Ammon's horn (tissue), 1 donor: ENCODE measurements at regions not wholly inside any gene's neighbourhood (a gene's known extent, or its start where the extent isn't known, plus 50 kb on each side); places are given as distances from the start of the nearest gene placed in this dataset.
A peak's percentile ranks its signal among the peaks of the same experiment; 100 is the strongest.

Experiments
- DNase-seq: peaks from one replicate; pipeline ENCODE4 v3.0.0-alpha.2; 2016; ENCODE audit warnings: low spot score

DNA sequence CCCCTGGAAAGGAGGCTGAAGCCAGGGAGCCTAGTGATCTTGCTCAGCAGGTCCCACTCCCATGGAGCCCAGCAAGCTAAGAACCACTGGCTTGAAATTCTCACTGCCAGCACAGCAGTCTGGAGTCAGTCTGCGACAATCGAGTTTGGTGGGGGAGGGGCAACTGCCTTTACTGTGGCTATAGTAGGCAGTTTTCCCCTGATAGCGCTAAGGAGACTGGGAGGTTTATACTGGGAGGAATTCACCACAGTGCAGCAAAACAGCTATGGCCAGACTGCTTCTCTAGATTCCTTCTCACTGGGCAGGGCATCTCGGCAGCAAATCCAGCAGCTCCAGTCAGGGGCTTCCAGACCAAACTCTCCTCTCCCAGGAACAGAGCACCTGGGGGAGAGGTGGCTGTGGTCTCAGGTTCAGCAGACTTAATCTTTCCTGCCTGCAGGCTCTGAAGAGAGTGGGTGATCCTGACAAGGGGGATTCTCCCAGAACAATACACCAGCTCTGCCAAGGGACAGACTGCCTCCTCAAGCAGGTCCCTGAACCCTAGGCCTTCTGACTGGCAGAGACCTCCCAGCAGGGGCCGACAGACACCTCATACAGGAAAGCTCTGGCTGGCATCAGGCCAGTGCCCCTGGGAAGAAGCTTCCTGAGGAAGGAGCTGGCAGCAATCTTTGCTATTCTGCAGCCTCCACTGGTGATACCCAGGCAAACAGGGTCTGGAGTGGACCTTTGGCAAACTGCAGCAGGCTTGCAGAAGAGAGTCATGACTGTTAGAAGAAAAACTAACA lies 548.5 kb upstream of the NEGR1 start:
- DNase-seq = no peak

DNA sequence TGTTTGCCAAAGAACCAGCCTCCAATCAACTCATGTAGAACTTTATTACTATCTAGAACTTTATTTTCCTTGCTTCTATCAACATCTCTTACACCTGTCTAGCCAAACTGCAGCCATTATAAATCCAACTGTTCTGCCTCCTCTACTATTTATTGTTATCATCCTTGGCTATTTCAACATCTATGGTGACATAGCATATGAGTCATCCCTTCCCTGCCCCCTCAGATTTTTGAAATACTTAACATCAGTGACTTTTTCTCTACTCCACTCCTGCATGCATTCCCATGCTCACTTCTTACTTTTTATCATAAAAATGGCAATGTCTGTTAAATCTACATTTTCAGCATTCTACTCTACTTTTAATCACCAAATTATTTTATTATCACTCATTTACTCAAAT lies 544.9 kb upstream of the NEGR1 start:
- no peak for DNase-seq

DNA sequence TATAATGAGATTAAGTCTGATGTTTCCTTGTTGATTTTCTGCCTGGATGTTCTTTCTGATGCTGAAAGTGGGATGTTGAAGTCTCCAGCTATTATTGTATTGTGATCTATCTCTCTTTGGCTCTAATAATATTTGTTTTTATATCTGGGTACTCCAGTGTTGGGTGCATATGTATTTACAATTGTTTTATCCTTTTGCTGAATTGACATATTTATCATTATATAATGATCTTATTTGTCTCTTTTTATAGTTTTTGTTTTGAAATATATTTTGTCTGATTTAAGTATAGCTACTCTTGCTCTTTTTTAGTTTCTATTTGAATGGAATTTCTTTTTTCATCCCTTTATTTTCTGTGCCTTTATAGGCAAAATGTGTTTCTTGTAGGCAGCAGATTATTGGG lies 522.2 kb upstream of the NEGR1 start:
- DNase-seq = no peak

DNA sequence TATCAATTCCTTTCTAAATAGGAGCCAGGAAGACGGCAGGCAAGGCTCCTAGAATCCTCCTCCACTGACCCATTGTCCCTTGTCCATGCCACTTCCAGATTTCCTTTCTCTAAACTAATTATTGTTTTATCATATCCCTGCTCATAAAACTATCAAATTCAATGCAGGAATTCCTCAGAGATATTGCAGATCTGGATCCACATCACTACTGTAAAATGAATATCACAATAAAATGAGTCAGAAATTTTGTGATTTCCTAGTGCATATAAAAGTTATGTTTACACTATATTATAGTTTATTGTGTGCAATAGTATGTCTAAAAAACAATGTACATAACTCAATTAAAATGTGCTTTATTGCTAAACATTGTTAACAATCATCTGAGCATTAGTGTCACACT lies 498.7 kb upstream of the NEGR1 start:
- no peak for DNase-seq

DNA sequence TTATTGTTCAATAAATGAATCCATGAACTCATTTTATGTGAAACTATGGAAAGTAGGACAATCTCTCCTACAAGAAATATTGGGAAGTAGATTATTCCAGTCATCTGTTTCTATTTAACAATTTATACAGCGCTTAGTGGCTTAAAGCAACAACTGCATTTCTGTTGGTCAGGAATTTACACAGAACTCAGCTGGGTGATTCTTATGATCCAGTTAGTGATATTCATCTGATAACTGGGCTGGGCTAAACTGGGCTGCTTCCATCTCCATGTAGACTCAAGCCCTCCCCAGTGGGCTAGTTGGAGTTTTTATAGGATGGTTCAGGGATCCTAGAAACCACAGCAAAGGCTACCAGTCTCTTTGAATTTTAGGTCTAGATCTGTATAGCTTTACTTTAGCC lies 497.9 kb upstream of the NEGR1 start:
- no peak for DNase-seq

DNA sequence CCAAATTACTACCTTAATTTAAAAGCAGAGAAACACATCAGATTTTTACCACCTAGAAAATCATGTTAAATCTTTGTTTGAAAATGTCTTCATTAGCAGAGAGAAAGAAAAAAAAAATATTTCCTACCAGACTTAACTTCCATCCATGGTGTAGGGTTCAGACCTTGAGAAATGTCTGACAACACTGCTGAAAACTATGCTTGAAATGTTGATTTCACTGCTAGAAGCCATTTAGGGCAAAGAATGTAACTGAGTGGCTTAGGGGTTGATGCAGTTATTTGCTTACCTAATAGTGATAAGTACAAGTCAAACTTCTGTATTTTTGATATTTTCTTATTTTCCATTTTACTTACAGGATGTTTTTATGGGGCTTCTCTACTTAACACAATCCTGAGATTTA lies 495.6 kb upstream of the NEGR1 start:
- DNase-seq = no peak

DNA sequence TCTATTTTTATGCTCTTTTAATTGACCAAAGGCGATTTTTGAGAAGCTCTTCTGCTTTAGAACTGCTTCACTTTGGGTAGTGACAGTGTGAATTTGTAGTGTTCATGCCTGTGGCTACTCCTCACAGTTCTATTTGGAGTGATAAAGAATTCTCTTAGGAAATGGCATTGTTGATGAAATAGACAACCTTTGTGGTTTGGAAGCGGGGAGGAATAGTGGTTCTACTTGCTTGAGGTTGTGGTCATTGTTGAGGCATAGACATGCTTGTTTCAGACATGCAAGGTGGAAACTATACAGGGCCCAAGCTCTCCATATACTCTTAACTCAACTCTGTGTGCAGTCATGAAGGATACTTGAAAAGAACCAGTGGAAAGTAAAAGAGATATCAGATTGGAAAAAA lies 481.1 kb upstream of the NEGR1 start:
- no peak for DNase-seq

DNA sequence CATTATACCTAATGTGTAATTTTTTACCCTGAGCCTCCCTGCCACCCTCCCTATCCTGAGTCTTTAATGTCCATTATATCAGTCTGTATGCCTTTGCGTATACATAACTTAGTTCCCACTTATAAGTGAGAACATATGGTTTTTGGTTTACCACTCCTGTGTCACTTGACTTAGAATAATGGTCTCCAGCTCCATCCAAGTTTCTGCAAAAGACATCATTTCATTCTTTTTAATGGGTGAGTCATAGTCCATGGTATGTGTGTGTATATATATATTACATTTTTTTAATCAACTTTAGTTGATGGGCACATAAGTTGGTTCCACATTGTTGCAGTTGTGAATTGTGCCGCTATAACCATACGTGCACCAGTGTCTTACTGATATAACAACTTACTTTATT lies 477.1 kb upstream of the NEGR1 start:
- DNase-seq = no peak

DNA sequence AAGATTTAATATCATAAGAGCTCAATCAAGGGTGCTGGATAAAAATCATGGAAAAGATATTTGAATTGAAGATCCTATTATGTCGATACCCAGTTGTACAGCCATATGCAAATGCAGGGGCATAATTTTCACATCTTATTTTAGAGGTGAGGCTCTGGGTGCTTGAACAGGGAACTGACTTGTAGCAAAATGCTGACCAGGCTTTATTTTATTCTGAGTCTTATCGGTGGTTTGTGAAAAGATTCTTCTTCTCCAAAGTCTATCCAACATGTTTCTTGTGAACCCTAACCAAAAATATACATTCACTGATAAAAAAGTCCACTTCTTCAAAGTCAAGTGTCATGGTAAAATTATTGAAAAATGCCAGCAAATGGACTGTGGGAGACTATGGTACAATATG lies 475.5 kb upstream of the NEGR1 start:
- DNase-seq = no peak

DNA sequence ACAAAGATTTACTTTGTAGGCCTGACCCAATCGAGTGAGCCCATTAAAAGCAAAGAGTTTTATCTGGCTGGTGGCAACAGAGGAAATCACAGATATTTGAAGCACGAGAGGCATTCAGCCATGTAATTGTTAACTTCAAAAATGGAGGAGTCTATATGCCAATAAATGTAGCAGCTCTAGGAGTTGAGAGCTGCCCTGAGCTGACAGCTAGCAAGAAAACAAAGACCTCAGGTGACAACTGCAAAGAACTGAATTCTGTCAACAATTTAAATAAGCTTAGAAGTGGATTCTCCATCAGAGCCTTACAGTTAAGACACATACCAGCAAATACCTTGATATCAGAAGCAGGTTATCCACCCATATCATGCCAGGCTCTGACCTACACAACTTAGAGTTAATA lies 463.1 kb upstream of the NEGR1 start:
- no peak for DNase-seq

DNA sequence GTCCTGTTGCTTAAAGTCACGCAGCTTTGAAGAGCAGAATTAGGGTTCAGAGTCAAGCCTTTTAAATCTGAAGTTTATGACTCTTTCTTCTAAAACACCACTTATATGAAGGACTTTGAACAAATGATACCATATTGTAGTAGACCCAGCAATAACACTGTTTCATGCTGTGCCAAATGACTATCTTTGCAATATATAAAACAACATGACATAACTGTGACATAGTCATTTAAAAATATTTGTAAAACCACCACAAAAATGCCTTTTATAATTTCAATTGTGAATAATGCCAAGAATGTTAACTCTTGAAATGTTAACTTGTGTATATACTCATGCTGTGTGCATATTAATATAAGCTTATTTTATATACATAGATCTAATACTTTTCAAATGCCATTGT lies 452.1 kb upstream of the NEGR1 start:
- no peak for DNase-seq

DNA sequence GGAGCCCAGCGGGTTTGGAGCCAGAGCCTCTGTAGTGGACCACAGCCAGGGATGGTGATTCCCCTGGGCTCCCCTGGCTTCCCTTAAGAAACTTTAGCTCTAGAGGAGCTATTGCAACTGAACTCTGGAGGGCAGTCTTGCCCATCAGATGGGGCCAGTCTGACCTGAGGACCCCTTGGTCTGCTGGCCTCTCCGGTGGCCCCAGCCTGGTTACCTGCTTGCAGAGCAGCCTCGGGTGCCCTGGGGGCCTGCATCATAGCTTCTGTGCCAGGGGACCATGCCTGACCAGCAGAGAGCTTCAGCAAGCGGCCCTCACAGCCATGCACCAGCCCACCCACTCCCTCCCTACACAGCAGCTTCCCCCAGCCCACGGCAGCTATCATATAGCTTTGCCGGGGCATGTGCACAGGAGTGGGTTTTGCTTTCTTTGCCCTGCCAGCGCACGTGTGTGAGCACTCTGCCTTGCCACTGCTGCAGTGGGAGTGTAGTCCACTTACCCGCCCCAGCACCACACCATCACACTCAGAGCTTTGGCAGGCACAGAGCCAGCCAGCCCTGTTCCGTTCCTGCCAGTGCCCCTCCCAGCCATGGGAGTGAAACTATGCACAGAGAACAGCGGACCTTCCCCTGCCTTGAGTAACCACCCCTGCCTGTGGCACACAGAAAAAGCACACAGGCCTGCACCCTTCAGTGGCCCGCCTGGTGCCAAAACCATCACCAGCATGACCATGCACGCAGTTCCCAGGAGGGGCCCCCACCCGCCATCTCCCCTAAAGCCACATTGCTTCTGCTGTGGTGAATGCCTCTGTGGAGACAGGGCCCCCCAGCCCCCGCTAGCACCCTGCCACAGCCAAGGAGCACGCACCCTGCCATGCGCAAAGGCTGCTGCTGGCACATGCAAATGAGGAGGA lies 442.9 kb upstream of the NEGR1 start:
- DNase-seq = no peak

DNA sequence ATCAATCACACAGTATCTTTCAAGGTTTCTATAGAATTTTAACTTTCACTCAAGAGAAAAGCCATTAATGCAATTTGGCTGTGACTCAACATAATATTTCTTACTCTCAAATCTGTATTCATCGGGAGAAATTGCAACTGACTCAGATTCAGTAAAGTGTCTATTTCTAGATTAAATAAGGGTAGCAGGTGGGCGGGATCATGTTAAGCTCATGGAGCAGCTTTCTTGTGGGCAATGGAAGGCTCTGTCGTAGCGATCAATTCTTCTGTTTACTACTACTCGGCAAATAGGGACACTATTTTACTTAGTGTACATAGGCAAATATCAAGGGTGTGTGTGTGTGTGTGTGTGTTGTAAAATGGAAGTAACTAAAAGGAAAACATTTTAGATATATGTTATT lies 423.6 kb upstream of the NEGR1 start:
- DNase-seq = no peak

DNA sequence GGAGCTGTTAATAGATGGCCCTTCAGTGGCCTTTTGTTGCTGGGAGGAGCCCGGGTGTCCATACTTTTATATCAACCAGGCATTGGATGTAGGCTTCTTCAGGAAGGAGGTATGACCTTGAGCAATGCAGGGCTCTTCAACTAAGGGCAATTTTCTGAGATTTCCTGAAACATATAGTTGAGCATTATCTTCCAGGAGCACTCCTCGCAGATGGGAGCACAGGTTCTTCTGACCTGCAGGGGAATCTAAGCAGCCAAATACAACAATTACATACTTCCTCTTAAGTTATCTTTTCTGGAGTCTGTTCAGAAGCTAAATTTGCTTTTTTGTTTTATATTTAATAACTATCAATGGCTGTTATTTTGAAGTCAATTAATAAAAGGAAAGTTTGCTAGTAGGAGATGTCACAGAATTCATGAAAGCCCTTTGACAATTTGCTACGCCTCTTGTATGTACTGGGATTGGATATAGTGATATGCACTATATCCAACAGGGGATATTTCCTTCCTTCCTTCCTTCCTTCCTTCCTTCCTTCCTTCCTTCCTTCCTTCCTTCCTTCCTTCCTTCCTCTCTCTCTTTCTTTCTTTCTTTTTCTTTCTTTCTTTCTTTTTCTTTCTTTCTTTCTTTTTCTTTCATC lies 422.6 kb upstream of the NEGR1 start:
- DNase-seq = no peak

DNA sequence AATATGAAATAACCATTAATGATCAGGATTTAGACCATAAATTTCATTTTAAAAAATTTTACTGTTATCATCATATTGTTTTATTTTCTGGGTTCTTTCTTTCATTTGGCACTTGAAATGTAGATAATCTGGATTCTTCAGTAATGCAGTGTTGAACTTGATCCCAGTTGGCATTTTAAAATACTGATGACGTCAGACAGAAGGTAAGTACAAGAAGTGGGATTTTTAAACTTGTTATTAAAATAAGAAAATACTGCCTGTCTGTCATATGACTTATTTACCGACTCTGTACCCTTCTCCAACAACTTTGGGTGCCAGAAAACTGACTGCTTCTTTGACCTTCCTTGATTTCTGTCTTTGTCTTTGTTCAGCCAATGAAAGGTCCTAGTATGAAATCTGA lies 415.1 kb upstream of the NEGR1 start:
- DNase-seq = no peak

DNA sequence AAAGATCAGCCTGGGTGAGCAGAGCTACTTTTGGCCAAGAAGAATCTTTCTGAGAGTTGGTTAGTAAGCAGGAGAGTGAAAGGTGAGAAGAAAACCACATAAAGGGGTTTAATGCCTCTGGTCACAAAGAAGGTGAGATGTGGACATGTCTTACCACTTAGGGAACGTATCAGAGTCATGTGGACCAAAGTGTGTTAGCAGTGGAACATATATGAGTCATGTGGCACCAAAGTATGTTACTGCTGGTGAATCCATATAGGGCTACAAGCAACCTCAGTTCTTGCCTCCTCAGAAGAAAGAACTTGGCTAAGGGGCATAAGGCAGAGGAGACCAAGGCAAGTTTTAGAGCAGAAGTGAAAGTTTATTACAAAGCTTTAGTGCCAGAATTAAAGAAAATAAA lies 411.6 kb upstream of the NEGR1 start:
- no peak for DNase-seq

DNA sequence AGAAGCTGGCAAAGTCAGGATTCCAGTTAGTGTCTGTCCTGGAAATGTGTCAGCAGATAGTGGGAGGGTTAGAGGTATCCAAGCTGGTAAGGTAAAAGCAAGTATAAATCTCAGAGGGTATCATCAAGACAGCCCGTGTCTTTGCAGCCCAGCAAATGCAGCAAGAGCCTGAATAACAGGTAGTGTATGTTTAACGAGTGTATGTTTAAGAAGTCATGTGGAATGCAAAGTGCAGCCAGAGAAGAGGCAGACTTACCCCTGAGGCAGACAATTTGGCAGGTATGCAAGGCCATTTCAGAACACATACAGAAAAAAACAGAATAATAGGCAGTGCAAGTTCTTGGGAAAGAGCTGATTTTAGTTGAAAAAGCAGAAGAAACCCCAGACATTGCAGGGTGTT lies 411.0 kb upstream of the NEGR1 start:
- no peak for DNase-seq

DNA sequence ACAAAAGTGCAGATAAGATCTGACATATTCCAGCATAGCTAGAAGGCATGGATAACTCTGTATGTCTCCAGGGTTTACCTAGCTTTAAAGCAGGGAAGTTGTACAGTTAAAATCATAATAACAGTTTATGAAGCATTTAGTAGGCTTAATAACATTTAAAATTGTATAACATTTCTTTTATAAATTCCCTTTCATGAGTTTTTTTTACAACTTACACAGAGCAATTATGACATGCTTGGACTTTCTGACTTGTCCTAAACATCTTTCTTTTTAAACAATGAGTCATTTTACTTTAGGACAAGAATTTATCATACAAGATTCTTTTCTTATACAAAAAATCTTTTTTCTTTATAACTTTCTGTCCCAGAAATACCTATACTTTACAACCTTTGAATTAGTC lies 408.5 kb upstream of the NEGR1 start:
- DNase-seq = no peak

DNA sequence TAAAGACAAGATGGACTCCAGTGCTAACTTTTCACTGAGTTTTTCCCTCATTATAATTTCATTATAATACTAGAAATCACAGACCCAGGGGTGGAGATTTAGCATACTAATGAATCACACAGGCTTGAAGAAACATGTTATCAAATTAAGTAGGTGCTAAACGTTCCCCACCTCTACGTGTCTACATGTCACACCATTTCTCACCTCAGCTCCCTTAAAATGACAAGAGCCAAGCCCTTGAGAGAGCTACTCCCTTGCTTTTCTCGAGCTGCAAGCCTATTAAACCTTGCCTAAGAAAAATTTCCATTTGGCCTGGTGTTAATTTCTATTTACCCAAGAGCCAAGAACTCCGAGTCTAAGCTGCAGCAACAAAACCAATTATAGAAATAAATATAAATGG lies 396.3 kb upstream of the NEGR1 start:
- no peak for DNase-seq

DNA sequence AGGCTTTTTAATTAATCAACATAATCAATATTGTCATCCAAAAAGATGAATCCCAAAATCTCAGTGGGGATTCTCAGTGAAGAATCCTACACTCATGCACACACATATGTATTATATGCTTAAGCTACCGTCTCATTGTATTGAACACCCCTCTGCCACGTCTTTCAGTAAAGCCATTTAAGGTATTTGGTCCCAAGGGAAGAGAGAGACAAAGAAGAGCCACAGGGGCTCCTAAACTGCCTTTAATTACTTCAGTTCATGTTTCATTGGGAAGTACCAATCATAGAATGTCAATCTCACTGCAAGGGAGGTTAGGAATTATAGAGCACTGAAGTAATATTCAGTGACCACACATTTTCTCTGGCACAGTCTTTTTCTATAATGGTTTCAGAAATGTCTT lies 388.6 kb upstream of the NEGR1 start:
- DNase-seq = no peak

DNA sequence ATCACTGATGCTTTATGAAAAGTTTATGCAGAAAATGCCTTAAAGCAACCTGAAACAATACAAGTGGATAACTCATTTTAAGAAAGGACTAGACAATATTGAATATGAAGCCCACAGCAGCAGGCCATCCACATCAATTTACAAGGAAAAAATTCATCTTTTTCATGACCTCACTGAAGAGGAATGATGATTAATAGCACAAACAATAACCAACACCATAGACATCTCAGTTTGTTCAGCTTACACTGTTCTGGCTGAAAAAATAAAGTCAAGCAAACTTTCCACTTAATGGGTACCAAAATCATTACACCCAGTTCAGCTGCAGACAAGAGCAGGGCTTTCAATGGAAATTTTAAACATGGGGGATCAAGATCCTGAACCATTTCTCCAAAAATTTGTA lies 380.6 kb upstream of the NEGR1 start:
- no peak for DNase-seq

DNA sequence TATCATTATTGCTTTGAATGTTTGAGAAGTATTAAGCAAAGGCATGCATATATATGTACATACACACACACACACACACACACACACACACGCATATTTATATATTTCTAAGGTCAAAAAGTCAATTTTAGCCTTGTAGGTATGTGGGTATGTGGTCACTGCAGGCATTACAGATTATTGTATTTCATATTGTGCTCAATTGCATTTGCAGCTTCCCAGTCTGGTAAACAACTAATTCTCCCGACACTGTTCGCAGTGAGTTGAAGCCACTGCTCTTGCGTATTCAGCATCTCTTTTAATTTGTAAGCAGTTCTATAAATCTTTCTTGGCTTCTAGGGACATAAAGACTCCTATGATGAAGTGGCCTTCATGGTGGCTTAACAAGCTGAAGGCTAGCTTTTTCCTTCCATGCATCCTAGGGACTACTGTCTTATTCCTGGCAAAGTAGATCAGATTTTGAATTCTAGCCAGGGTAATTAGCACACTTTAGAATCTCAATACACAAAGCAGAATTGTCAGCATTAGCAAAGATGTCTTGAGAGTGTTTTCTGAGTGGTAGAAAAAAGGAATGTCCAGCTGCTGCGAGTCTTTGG lies 368.6 kb upstream of the NEGR1 start:
- DNase-seq = no peak

DNA sequence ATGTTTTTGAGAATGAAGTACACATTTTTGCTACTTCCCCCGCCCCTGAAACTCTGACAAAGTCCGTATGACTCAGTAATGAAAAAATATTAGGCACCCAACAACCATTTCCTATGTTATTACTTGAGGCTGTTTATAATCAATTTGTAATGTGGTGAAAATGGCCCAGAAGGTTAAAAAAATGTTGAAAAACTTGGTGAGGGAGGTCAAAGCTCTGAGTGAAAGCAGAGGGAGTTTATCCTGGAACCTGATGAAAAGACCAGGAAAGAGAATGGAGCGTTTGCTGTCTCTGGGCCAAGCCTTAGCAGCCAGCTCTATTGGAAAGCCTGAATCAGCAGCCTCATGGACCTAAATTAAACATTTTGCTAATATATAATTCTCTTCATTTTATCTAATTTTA lies 367.7 kb upstream of the NEGR1 start:
- DNase-seq = peak; percentile 16
